Loucy (cell line): ENCODE measurements at regions not wholly inside any gene's neighbourhood (a gene's known extent, or its start where the extent isn't known, plus 50 kb on each side); places are given as distances from the start of the nearest gene placed in this dataset.

ENCODE experiments used
- H2AFZ ChIP-seq: fragments of 200-600 bp; sonication (generic); 2 replicates; pipeline ENCODE4 v1.6.0; 2016; ENCODE audit warnings: antibody characterized with exemption, mild to moderate bottlenecking, low read length, moderate library complexity
- H3F3A ChIP-seq: fragments of 200-600 bp; 2 replicates; pipeline ENCODE4 v1.6.0; 2016; ENCODE audit warnings: antibody characterized with exemption, low read depth, mild to moderate bottlenecking
- H3K27me3 ChIP-seq: fragments of 200-600 bp; sonication (generic); 2 replicates; pipeline ENCODE4 v1.6.1; 2014; ENCODE audit warnings: low read length, mild to moderate bottlenecking; ENCODE audit not compliant: insufficient read depth, poor library complexity, severe bottlenecking
- H3K36me3 ChIP-seq: fragments of 200-600 bp; sonication (generic); 2 replicates; pipeline ENCODE4 v1.6.1; 2016; ENCODE audit warnings: low read length; ENCODE audit not compliant: insufficient read depth
- H3K4me1 ChIP-seq: fragments of 200-600 bp; sonication (generic); 2 replicates; pipeline ENCODE4 v1.5.1; 2014; ENCODE audit warnings: low read length, mild to moderate bottlenecking; ENCODE audit not compliant: insufficient read depth, poor library complexity, severe bottlenecking
- H3K4me2 ChIP-seq: fragments of 200-600 bp; sonication (generic); 2 replicates; pipeline ENCODE4 v1.6.0; 2014; ENCODE audit warnings: antibody characterized with exemption, low read length, low read depth, mild to moderate bottlenecking; ENCODE audit not compliant: poor library complexity, severe bottlenecking
- H3K4me3 ChIP-seq: fragments of 200-600 bp; sonication (generic); 2 replicates; pipeline ENCODE4 v1.5.1; 2014; ENCODE audit warnings: low read length, mild to moderate bottlenecking, mixed read lengths; ENCODE audit not compliant: poor library complexity, severe bottlenecking
- H3K79me2 ChIP-seq: fragments of 200-600 bp; sonication (generic); 2 replicates; pipeline ENCODE4 v1.6.1; 2014; ENCODE audit warnings: low read length; ENCODE audit not compliant: insufficient read depth
- H3K9ac ChIP-seq: fragments of 200-600 bp; sonication (generic); 2 replicates; pipeline ENCODE4 v1.6.0; 2014; ENCODE audit warnings: mild to moderate bottlenecking, low read depth, low read length, moderate library complexity; ENCODE audit not compliant: poor library complexity, severe bottlenecking
- H3K9me2 ChIP-seq: fragments of 200-600 bp; sonication (generic); replicated peaks from 2 replicates; pipeline ENCODE4 v1.6.1; 2016; ENCODE audit warnings: low read depth, low read length, mixed read lengths
- H3K9me3 ChIP-seq: fragments of 200-600 bp; sonication (generic); 2 replicates; pipeline ENCODE4 v1.6.1; 2014; ENCODE audit warnings: mild to moderate bottlenecking, antibody characterized with exemption, low read length, low read depth; ENCODE audit not compliant: insufficient read depth
- H4K20me1 ChIP-seq: fragments of 200-600 bp; sonication (generic); 2 replicates; pipeline ENCODE4 v1.6.0; 2014; ENCODE audit warnings: antibody characterized with exemption, low read length, mild to moderate bottlenecking; ENCODE audit not compliant: insufficient read depth, poor library complexity, severe bottlenecking
- CTCF ChIP-seq: fragments of 200-600 bp; sonication (generic); conservative IDR thresholded peaks from 2 replicates; pipeline ENCODE4 v1.5.1; 2014; ENCODE audit warnings: mild to moderate bottlenecking, antibody characterized with exemption, low read length
- EZH2phosphoT487 ChIP-seq: fragments of 200-600 bp; IDR thresholded peaks from 2 replicates; pipeline ENCODE4 v1.6.1; 2018; ENCODE audit warnings: antibody characterized with exemption, mild to moderate bottlenecking, moderate library complexity, borderline replicate concordance

- no peaks in the 10 kb centered on the region for H3K79me2 ChIP-seq
These were observed 485.9 kb downstream of the SQOR start for GRCh38 chr15:46120713-46121112.

GRCh38 chr15:46121441-46121840 is 486.6 kb downstream of the SQOR start:
- no peak for TF ChIP-seq EZH2phosphoT487
- TF ChIP-seq CTCF, result no peak
- H3K4me1 ChIP-seq, result no peaks in the 10 kb centered on the region
- no peaks in the 10 kb centered on the region for H3K79me2 ChIP-seq
- H4K20me1 ChIP-seq, result no peaks in the 10 kb centered on the region
- no peak overlapping the region for H3K4me3 ChIP-seq
- no peak overlapping the region for H3K4me2 ChIP-seq
- no peaks in the 10 kb centered on the region for H3K9me2 ChIP-seq
- H3K9me3 ChIP-seq, result peaks cover 14% of the 10 kb centered on the region; the same call in 1 of the 2 replicates
- no peaks in the 10 kb centered on the region for H3K27me3 ChIP-seq
- H2AFZ ChIP-seq, result no peak overlapping the region
- no peak overlapping the region for H3K9ac ChIP-seq
- H3F3A ChIP-seq, result no peaks in the 10 kb centered on the region
- H3K36me3 ChIP-seq, result no peaks in the 10 kb centered on the region

More at GRCh38 chr15:46120713-46121112, 485.9 kb downstream of the SQOR start:
- Histone ChIP-seq H4K20me1 (no peaks in the 10 kb centered on the region), H3K4me3 (no peak overlapping the region), H2AFZ (no peak overlapping the region), H3K36me3 (no peaks in the 10 kb centered on the region), H3K9me2 (no peaks in the 10 kb centered on the region), H3K9me3 (peaks cover 14% of the 10 kb centered on the region; the same call in 1 of the 2 replicates), H3K4me2 (no peak overlapping the region), H3K27me3 (no peaks in the 10 kb centered on the region), H3K4me1 (no peaks in the 10 kb centered on the region), H3F3A (no peaks in the 10 kb centered on the region), H3K9ac (no peak overlapping the region)
- TF ChIP-seq CTCF, result no peak

GRCh38 chr15:46126581-46126980 is 491.8 kb downstream of the SQOR start:
- Histone ChIP-seq H2AFZ (no peak overlapping the region), H3K4me2 (no peak overlapping the region), H4K20me1 (no peaks in the 10 kb centered on the region), H3K9ac (no peak overlapping the region), H3K36me3 (no peaks in the 10 kb centered on the region), H3K9me3 (peaks cover 14% of the 10 kb centered on the region; the same call in 1 of the 2 replicates), H3K4me1 (no peaks in the 10 kb centered on the region), H3K27me3 (no peaks in the 10 kb centered on the region), H3K9me2 (no peaks in the 10 kb centered on the region), H3K79me2 (no peaks in the 10 kb centered on the region), H3K4me3 (no peak overlapping the region), H3F3A (no peaks in the 10 kb centered on the region)
- TF ChIP-seq EZH2phosphoT487 (no peak), CTCF (no peak)
